ENCODE measurements at regions not wholly inside any gene's neighbourhood (a gene's known extent, or its start where the extent isn't known, plus 50 kb on each side); places are given as distances from the start of the nearest gene placed in this dataset.

DNA sequence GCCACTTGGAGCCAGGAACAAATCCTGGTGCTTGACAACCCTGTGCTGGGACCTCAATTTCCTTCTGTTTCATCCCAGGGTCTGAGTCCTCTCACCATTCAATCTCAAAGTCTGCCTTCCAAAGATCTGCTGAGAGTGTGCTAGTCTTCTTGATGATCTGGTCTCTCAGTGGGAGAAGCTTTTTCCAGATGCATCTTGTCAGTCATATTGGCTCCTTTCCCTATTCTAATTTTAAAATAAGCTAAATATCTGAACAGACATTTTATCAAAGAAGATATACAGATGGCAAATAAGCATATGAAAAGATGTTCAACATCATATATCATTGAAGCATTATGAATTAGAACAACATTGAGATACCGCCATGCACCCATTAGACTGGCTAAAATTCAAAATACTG, 469.3 kb downstream of the NEBL start:
- TF ChIP-seq, protein P1, sequence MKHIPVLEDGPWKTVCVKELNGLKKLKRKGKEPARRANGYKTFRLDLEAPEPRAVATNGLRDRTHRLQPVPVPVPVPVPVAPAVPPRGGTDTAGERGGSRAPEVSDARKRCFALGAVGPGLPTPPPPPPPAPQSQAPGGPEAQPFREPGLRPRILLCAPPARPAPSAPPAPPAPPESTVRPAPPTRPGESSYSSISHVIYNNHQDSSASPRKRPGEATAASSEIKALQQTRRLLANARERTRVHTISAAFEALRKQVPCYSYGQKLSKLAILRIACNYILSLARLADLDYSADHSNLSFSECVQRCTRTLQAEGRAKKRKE (CRISPR knock-in tag; IDR thresholded peaks at IDR 0.05; ENCODE audit: low read depth), result no peak
- TF ChIP-seq SMC3 (IDR thresholded peaks at IDR 0.05) (no peak), JUN (IDR thresholded peaks at IDR 0.05) (no peak), FOSB (CRISPR knock-in tag; IDR thresholded peaks at IDR 0.05) (no peak), HOXA7 (CRISPR knock-in tag; IDR thresholded peaks at IDR 0.05) (no peak), EHMT2 (IDR thresholded peaks at IDR 0.05; ENCODE audit: low read depth) (no peak), EP300 (IDR thresholded peaks at IDR 0.05) (no peak), HEYL (CRISPR knock-in tag; IDR thresholded peaks at IDR 0.05) (no peak), RCOR1 (IDR thresholded peaks at IDR 0.05; ENCODE audit: low read depth, low read length) (no peak), NR3C1 (IDR thresholded peaks at IDR 0.05) (no peak), CEBPB (IDR thresholded peaks at IDR 0.05) (no peak), BHLHE40 (IDR thresholded peaks at IDR 0.05; ENCODE audit: low read depth, low read length) (no peak)
- TF ChIP-seq, protein P2, sequence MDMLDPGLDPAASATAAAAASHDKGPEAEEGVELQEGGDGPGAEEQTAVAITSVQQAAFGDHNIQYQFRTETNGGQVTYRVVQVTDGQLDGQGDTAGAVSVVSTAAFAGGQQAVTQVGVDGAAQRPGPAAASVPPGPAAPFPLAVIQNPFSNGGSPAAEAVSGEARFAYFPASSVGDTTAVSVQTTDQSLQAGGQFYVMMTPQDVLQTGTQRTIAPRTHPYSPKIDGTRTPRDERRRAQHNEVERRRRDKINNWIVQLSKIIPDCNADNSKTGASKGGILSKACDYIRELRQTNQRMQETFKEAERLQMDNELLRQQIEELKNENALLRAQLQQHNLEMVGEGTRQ (IDR thresholded peaks at IDR 0.05), result no peak
- TF ChIP-seq, protein P3, sequence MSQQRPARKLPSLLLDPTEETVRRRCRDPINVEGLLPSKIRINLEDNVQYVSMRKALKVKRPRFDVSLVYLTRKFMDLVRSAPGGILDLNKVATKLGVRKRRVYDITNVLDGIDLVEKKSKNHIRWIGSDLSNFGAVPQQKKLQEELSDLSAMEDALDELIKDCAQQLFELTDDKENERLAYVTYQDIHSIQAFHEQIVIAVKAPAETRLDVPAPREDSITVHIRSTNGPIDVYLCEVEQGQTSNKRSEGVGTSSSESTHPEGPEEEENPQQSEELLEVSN (IDR thresholded peaks at IDR 0.05; ENCODE audit: borderline replicate concordance, low read depth), result no peak
- TF ChIP-seq, protein P4, sequence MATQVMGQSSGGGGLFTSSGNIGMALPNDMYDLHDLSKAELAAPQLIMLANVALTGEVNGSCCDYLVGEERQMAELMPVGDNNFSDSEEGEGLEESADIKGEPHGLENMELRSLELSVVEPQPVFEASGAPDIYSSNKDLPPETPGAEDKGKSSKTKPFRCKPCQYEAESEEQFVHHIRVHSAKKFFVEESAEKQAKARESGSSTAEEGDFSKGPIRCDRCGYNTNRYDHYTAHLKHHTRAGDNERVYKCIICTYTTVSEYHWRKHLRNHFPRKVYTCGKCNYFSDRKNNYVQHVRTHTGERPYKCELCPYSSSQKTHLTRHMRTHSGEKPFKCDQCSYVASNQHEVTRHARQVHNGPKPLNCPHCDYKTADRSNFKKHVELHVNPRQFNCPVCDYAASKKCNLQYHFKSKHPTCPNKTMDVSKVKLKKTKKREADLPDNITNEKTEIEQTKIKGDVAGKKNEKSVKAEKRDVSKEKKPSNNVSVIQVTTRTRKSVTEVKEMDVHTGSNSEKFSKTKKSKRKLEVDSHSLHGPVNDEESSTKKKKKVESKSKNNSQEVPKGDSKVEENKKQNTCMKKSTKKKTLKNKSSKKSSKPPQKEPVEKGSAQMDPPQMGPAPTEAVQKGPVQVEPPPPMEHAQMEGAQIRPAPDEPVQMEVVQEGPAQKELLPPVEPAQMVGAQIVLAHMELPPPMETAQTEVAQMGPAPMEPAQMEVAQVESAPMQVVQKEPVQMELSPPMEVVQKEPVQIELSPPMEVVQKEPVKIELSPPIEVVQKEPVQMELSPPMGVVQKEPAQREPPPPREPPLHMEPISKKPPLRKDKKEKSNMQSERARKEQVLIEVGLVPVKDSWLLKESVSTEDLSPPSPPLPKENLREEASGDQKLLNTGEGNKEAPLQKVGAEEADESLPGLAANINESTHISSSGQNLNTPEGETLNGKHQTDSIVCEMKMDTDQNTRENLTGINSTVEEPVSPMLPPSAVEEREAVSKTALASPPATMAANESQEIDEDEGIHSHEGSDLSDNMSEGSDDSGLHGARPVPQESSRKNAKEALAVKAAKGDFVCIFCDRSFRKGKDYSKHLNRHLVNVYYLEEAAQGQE (IDR thresholded peaks at IDR 0.05), result no peak
- TF ChIP-seq, protein P5, sequence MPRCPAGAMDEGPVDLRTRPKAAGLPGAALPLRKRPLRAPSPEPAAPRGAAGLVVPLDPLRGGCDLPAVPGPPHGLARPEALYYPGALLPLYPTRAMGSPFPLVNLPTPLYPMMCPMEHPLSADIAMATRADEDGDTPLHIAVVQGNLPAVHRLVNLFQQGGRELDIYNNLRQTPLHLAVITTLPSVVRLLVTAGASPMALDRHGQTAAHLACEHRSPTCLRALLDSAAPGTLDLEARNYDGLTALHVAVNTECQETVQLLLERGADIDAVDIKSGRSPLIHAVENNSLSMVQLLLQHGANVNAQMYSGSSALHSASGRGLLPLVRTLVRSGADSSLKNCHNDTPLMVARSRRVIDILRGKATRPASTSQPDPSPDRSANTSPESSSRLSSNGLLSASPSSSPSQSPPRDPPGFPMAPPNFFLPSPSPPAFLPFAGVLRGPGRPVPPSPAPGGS (IDR thresholded peaks at IDR 0.05), result no peak
- TF ChIP-seq, protein P6, sequence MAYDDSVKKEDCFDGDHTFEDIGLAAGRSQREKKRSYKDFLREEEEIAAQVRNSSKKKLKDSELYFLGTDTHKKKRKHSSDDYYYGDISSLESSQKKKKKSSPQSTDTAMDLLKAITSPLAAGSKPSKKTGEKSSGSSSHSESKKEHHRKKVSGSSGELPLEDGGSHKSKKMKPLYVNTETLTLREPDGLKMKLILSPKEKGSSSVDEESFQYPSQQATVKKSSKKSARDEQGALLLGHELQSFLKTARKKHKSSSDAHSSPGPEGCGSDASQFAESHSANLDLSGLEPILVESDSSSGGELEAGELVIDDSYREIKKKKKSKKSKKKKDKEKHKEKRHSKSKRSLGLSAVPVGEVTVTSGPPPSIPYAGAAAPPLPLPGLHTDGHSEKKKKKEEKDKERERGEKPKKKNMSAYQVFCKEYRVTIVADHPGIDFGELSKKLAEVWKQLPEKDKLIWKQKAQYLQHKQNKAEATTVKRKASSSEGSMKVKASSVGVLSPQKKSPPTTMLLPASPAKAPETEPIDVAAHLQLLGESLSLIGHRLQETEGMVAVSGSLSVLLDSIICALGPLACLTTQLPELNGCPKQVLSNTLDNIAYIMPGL (CRISPR knock-in tag; IDR thresholded peaks at IDR 0.05; ENCODE audit: borderline replicate concordance), result no peak
- TF ChIP-seq, protein P7, sequence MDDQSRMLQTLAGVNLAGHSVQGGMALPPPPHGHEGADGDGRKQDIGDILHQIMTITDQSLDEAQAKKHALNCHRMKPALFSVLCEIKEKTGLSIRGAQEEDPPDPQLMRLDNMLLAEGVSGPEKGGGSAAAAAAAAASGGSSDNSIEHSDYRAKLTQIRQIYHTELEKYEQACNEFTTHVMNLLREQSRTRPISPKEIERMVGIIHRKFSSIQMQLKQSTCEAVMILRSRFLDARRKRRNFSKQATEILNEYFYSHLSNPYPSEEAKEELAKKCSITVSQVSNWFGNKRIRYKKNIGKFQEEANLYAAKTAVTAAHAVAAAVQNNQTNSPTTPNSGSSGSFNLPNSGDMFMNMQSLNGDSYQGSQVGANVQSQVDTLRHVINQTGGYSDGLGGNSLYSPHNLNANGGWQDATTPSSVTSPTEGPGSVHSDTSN (IDR thresholded peaks at IDR 0.05), result no peak

More for the DNA sequence above, 469.3 kb downstream of the NEBL start:
- no peak for FAIRE-seq
- DNase-seq (ENCODE audit: low read depth in 1 of 2, low spot score in 1 of 2), result no peak
- no peak overlapping the region for H3K27ac ChIP-seq
- ChIA-PET POLR2A (no interaction called here), CTCF (no interaction called here)
- no peak for ATAC-seq
- no peak overlapping the region for H3K4me2 ChIP-seq
- H3K9me3 ChIP-seq, result peaks cover 5% of the 10 kb centered on the region; the same call in 1 of the 3 replicates
- no peaks in the 10 kb centered on the region for H3K4me1 ChIP-seq
- WGBS (ENCODE audit: missing lambda C conversion rate), result 0% methylated on average over 1 of the region's 1 CpG
- no peak overlapping the region for H3K4me3 ChIP-seq

Measured in A549 (cell line).